GM12878 (cell line): ENCODE measurements at regions not wholly inside any gene's neighbourhood (a gene's known extent, or its start where the extent isn't known, plus 50 kb on each side); places are given as distances from the start of the nearest gene placed in this dataset.

Experiments
- CTCF ChIP-seq, 3 experiments: IDR thresholded peaks in 2 of 3; conservative IDR thresholded peaks in 1 of 3; 2 replicates each; pipeline ENCODE4 v1.5.1; 2011; ENCODE audit warnings: low read depth in 3 of 3, low read length in 3 of 3, mild to moderate bottlenecking in 3 of 3, control low read depth in 2 of 3, moderate library complexity in 2 of 3, inconsistent platforms in 1 of 3, mixed read lengths in 1 of 3; ENCODE audit not compliant: control insufficient read depth in 2 of 3, insufficient read depth in 1 of 3; ENCODE audit errors: extremely low read depth in 1 of 3
- GABPA ChIP-seq: IDR thresholded peaks from 2 replicates; pipeline ENCODE4 v1.6.1; 2014; ENCODE audit warnings: antibody characterized with exemption, low read depth, mild to moderate bottlenecking, inconsistent platforms
- TF ChIP-seq, protein P1 (sequence below): fragments of 450-650 bp; IDR thresholded peaks from 2 replicates; pipeline ENCODE4 v1.6.1; 2018; ENCODE audit warnings: mild to moderate bottlenecking, low read depth, moderate library complexity; ENCODE audit not compliant: partially characterized antibody

GRCh38 chr6:130629640-130630039, 197.6 kb upstream of the SMLR1 start:
- TF ChIP-seq CTCF (IDR thresholded peaks at IDR 0.05 in 2 of 3, conservative IDR thresholded peaks at IDR 0.05 in 1 of 3; ENCODE audit: control insufficient read depth in 2 of 3, extremely low read depth in 1 of 3, insufficient read depth in 1 of 3, low read depth in 3 of 3, low read length in 3 of 3) (no peak), GABPA (no peak)
- TF ChIP-seq, protein P1, sequence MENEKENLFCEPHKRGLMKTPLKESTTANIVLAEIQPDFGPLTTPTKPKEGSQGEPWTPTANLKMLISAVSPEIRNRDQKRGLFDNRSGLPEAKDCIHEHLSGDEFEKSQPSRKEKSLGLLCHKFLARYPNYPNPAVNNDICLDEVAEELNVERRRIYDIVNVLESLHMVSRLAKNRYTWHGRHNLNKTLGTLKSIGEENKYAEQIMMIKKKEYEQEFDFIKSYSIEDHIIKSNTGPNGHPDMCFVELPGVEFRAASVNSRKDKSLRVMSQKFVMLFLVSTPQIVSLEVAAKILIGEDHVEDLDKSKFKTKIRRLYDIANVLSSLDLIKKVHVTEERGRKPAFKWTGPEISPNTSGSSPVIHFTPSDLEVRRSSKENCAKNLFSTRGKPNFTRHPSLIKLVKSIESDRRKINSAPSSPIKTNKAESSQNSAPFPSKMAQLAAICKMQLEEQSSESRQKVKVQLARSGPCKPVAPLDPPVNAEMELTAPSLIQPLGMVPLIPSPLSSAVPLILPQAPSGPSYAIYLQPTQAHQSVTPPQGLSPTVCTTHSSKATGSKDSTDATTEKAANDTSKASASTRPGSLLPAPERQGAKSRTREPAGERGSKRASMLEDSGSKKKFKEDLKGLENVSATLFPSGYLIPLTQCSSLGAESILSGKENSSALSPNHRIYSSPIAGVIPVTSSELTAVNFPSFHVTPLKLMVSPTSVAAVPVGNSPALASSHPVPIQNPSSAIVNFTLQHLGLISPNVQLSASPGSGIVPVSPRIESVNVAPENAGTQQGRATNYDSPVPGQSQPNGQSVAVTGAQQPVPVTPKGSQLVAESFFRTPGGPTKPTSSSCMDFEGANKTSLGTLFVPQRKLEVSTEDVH = no peak
